ENCODE measurements at regions not wholly inside any gene's neighbourhood (a gene's known extent, or its start where the extent isn't known, plus 50 kb on each side); places are given as distances from the start of the nearest gene placed in this dataset.
A peak's percentile ranks its signal among the peaks of the same experiment; 100 is the strongest.
"Not testable (repeated sequence)": the region's sequence is repeated elsewhere in the genome, so short reads cannot be mapped to it uniquely, and the experiment has no call there.

DNA sequence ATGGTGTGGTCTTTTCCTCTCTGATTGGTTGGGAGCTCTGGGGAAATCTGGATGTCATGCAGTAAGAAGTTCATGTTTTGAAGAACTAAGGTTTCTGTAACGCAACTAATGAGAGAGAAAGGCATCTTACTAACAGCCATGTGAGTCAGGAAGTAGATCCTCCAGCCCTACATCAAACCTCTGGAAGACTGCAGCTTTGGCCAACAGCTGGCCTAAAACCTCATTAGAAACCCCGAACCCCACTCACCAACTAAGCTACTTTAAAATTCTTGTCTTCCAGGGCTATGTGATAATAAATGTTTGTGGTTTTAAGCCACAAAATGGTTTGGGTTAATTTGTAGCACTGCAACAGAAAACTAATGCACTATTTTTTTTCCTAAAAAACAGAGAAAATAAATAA lies 549.0 kb upstream of the GRID2 start:
- no peaks in the 10 kb centered on the region for H3K27me3 ChIP-seq
- intact Hi-C loops (cut with DNase I), result no loop called here
- no peaks in the 10 kb centered on the region for H3K4me1 ChIP-seq
- H3K36me3 ChIP-seq, result no peaks in the 10 kb centered on the region
- WGBS, 2 donors, result 88% methylated on average over 2 of the region's 2 CpGs
- DNase-seq (no peak), ATAC-seq (no peak)
- H3K4me3 ChIP-seq, result no peak overlapping the region
- H3K9me3 ChIP-seq, result no peaks in the 10 kb centered on the region
- H3K27ac ChIP-seq, result no peak overlapping the region
- TF ChIP-seq, protein P1, sequence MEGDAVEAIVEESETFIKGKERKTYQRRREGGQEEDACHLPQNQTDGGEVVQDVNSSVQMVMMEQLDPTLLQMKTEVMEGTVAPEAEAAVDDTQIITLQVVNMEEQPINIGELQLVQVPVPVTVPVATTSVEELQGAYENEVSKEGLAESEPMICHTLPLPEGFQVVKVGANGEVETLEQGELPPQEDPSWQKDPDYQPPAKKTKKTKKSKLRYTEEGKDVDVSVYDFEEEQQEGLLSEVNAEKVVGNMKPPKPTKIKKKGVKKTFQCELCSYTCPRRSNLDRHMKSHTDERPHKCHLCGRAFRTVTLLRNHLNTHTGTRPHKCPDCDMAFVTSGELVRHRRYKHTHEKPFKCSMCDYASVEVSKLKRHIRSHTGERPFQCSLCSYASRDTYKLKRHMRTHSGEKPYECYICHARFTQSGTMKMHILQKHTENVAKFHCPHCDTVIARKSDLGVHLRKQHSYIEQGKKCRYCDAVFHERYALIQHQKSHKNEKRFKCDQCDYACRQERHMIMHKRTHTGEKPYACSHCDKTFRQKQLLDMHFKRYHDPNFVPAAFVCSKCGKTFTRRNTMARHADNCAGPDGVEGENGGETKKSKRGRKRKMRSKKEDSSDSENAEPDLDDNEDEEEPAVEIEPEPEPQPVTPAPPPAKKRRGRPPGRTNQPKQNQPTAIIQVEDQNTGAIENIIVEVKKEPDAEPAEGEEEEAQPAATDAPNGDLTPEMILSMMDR (IDR thresholded peaks at IDR 0.05), result no peak

DNA sequence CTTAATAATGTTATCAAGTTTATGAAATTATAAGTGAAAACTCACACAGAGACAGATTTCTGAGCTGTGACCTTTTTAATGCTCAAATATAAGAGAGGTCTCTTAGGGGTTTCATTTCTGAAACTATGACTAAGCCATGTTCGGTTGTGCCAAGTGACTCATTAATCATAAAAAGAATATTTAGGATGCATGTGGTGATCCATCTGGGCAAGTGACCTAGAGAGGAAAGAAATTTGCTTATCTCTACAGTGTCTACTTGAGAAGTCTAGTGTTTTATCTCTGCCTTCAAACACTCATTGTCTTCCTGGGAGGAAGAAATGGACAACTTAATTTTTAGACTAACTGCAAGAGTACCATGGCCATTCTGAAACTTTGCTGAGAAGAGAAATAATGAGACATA lies 545.3 kb upstream of the GRID2 start:
- H3K27me3 ChIP-seq, result no peaks in the 10 kb centered on the region
- H3K36me3 ChIP-seq, result no peaks in the 10 kb centered on the region
- ATAC-seq (peak in 3 of 8 donors; percentile 42 to 90 (median 65)), DNase-seq (no peak)
- TF ChIP-seq, protein P1 (IDR thresholded peaks at IDR 0.05), result no peak
- H3K4me3 ChIP-seq, result no peak overlapping the region
- H3K4me1 ChIP-seq, result no peaks in the 10 kb centered on the region
- intact Hi-C loops (cut with DNase I), result no loop called here
- no peak overlapping the region for H3K27ac ChIP-seq
- 18 to 24% methylated on average over 1 of the region's 1 CpG for WGBS, 2 donors
- no peaks in the 10 kb centered on the region for H3K9me3 ChIP-seq

GRCh38 chr4:91764085-91764484 lies 539.7 kb upstream of the GRID2 start:
- TF ChIP-seq, protein P1 (IDR thresholded peaks at IDR 0.05), result no peak
- Histone ChIP-seq H3K27me3 (no peaks in the 10 kb centered on the region), H3K4me3 (no peak overlapping the region), H3K36me3 (no peaks in the 10 kb centered on the region), H3K27ac (no peak overlapping the region), H3K4me1 (no peaks in the 10 kb centered on the region), H3K9me3 (peaks cover 0 to 3% (median 0%) of the 10 kb centered on the region in 11 donors)
- no peak for DNase-seq
- intact Hi-C loops (cut with DNase I), result no loop called here
- ATAC-seq, result no peak
- WGBS, 2 donors, result 65 to 81% methylated on average over 1 of the region's 1 CpG

DNA sequence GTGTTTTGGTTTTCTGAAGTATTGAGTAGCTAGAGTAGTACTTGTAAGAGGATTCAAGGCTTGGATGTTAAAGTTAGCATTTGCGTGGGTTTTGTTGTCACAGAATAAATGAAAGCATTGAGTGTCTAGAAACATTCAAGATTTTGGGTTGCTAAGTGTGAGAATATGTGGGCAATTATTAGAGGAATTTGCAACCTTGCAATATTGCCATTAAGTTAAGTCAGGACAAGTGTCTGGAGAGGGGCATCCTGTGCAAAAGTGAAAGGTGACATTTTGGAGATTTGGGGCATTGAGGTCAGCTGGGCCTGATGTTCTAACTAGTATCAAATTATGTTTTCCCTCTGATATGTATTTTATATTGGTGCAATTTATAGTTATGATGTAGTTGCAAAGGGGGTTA lies 533.9 kb upstream of the GRID2 start:
- intact Hi-C loops (cut with DNase I), result no loop called here
- 93 to 95% methylated on average over 1 of the region's 1 CpG for WGBS, 2 donors

GRCh38 chr4:91791631-91792030 lies 512.1 kb upstream of the GRID2 start:
- Histone ChIP-seq H3K9me3 (peaks cover 0 to 13% (median 0%) of the 10 kb centered on the region in 11 donors), H3K4me3 (peak overlapping the region in 4 of 10 donors; percentile 17 to 35 (median 26))
- intact Hi-C loops (cut with DNase I); H3K27ac ChIP-seq; ATAC-seq; DNase-seq; H3K4me1 ChIP-seq; H3K27me3 ChIP-seq; H3K36me3 ChIP-seq: not testable (repeated sequence)
- WGBS, 2 donors, result 20 to 50% methylated on average over 28 of the region's 28 CpGs

More for the DNA sequence above, 533.9 kb upstream of the GRID2 start:
- no peak overlapping the region for H3K4me3 ChIP-seq
- H3K27me3 ChIP-seq, result no peaks in the 10 kb centered on the region
- H3K4me1 ChIP-seq, result no peaks in the 10 kb centered on the region
- DNase-seq (no peak), ATAC-seq (no peak)
- TF ChIP-seq, protein P1 (IDR thresholded peaks at IDR 0.05), result no peak
- no peak overlapping the region for H3K27ac ChIP-seq
- H3K9me3 ChIP-seq, result peaks cover 0 to 20% (median 0%) of the 10 kb centered on the region in 11 donors
- no peaks in the 10 kb centered on the region for H3K36me3 ChIP-seq
